Lower leg skin (tissue), 4 donors: ENCODE measurements at regions not wholly inside any gene's neighbourhood (a gene's known extent, or its start where the extent isn't known, plus 50 kb on each side); places are given as distances from the start of the nearest gene placed in this dataset.

ENCODE experiments used
- DNase-seq, 2 donors: peaks; one replicate each; pipeline ENCODE4 v3.0.0-alpha.2; 2019; ENCODE audit warnings: low spot score in 2 of 2
- H3K4me3 ChIP-seq: fragments of 200-600 bp; sonication (generic); 2 replicates; pipeline ENCODE4 v1.5.1; 2017; ENCODE audit warnings: mild to moderate bottlenecking, low read depth; ENCODE audit not compliant: poor library complexity, severe bottlenecking
- CTCF ChIP-seq, 3 donors: fragments of 450-650 bp; IDR thresholded peaks; one replicate each; pipeline ENCODE4 v1.5.1; 2016; ENCODE audit warnings: antibody characterized with exemption in 3 of 3, mild to moderate bottlenecking in 3 of 3, moderate library complexity in 2 of 3
- POLR2A ChIP-seq, 2 donors: fragments of 450-650 bp; IDR thresholded peaks; one replicate each; pipeline ENCODE4 v1.6.1; 2016 to 2017; ENCODE audit warnings: antibody characterized with exemption in 2 of 2, mild to moderate bottlenecking in 1 of 2, moderate library complexity in 1 of 2
- WGBS, 2 donors: methylation state at CpG; one replicate each; pipeline ENCODE4 v1.1.5; 2018; 5-methylcytosine and 5-hydroxymethylcytosine counted together
- intact Hi-C: fragments of 100-400 bp; cut with DNase I; formaldehyde crosslinking; loops from one replicate; pipeline ENCODE4 v1.15.0; 2023; ENCODE audit warnings: low total_unique reads

- DNase-seq: no peak
- no peak for TF ChIP-seq CTCF (IDR thresholded peaks at IDR 0.05)
- no peak for TF ChIP-seq POLR2A (IDR thresholded peaks at IDR 0.05)
- intact Hi-C loops: loop anchor here (1.0 kb wide), 1 partner anchor 45 kb away; no protein-coding TSS in a partner anchor
- H3K4me3 ChIP-seq: no peak overlapping the region
- WGBS, 2 donors: 73 to 85% methylated on average over 2 of the region's 2 CpGs
Measured at GRCh38 chr2:220151341-220151740, 523.9 kb downstream of the SLC4A3 start.

GRCh38 chr2:220152281-220152935 lies 525.0 kb downstream of the SLC4A3 start:
- intact Hi-C loops: no loop called here
- no peak overlapping the region for H3K4me3 ChIP-seq
- DNase-seq: no peak
- 72 to 82% methylated on average over 4 of the region's 4 CpGs for WGBS, 2 donors
- TF ChIP-seq POLR2A (IDR thresholded peaks at IDR 0.05) (no peak), CTCF (IDR thresholded peaks at IDR 0.05) (no peak)

GRCh38 chr2:220153118-220153517 lies 525.7 kb downstream of the SLC4A3 start:
- H3K4me3 ChIP-seq: no peak overlapping the region
- no peak for TF ChIP-seq CTCF (IDR thresholded peaks at IDR 0.05)
- no peak for TF ChIP-seq POLR2A (IDR thresholded peaks at IDR 0.05)
- WGBS, 2 donors: 88 to 91% methylated on average over 4 of the region's 4 CpGs
- DNase-seq: no peak
- intact Hi-C loops: no loop called here

- 54 to 67% methylated on average over 1 of the region's 1 CpG for whole genome bisulfite sequencing, 2 donors
- H3K4me3 ChIP-seq: no peak overlapping the region
Measured at GRCh38 chr2:220154304-220154703, 526.9 kb downstream of the SLC4A3 start.

GRCh38 chr2:220157312-220157711 lies 529.9 kb downstream of the SLC4A3 start:
- no peak for TF ChIP-seq CTCF (IDR thresholded peaks at IDR 0.05)
- no peak for TF ChIP-seq POLR2A (IDR thresholded peaks at IDR 0.05)
- intact Hi-C loops: no loop called here
- no peak for DNase-seq
- WGBS, 2 donors: 90% methylated on average over 3 of the region's 3 CpGs
- no peak overlapping the region for H3K4me3 ChIP-seq

More at GRCh38 chr2:220154304-220154703, 526.9 kb downstream of the SLC4A3 start:
- DNase-seq: no peak
- TF ChIP-seq POLR2A (IDR thresholded peaks at IDR 0.05) (no peak), CTCF (IDR thresholded peaks at IDR 0.05) (no peak)
- intact Hi-C loops: no loop called here

- TF ChIP-seq CTCF (IDR thresholded peaks at IDR 0.05): no peak
- DNase-seq: no peak
- no peak overlapping the region for H3K4me3 ChIP-seq
- 76 to 87% methylated on average over 2 of the region's 2 CpGs for WGBS, 2 donors
- intact Hi-C loops: loop anchor here (10.0 kb wide), 1 partner anchor 1415 kb away; the partner anchor contains the start of gene EPHA4
Measured at GRCh38 chr2:220159738-220160137, 532.3 kb downstream of the SLC4A3 start.
